ENCODE measurements at regions not wholly inside any gene's neighbourhood (a gene's known extent, or its start where the extent isn't known, plus 50 kb on each side); places are given as distances from the start of the nearest gene placed in this dataset.

DNA sequence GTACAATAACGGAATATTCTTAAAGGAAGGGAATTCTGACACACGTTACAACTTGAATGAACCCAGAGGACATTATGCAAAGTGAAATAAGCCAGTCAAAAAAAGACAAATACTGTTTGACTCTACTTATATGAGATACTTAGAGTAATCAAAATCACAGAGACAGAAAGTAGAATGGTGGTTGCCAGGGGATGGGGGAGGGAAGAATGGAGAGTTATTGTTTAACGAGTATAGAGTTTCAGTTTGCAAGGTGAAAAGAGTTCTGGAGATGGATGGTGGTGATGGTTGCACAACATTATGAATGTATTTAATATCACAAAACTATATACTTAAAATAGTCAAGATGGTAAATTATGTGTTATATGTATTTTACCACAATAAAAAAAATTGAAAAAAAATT, 112.9 kb upstream of the ARHGEF3 start:
- Mint-ChIP-seq H3K27me3 (ENCODE audit: low read depth in 3 of 3) (peaks cover 0 to 1% (median 0%) of the 10 kb centered on the region in 3 donors), H3K4me3 (no peak overlapping the region), H3K4me1 (peaks cover 46% of the 10 kb centered on the region), H3K27ac (no peak overlapping the region), H3K9me3 (peaks cover 0 to 1% (median 0%) of the 10 kb centered on the region in 7 donors), H3K36me3 (peaks cover 0 to 2% of the 10 kb centered on the region in 2 donors)
- Histone ChIP-seq H3K27ac (ENCODE audit: low read depth in 1 of 2, low read length in 2 of 2) (no peak overlapping the region), H3K79me2 (ENCODE audit: insufficient read depth, low read length) (no peaks in the 10 kb centered on the region), H3K4me1 (ENCODE audit: control insufficient read depth in 1 of 2, insufficient read depth in 2 of 2, low read length in 2 of 2) (peaks cover 36 to 42% of the 10 kb centered on the region in 2 donors), H3K27me3 (ENCODE audit: control insufficient read depth in 2 of 2, insufficient read depth in 2 of 2, low read length in 2 of 2) (no peaks in the 10 kb centered on the region), H4K20me1 (ENCODE audit: insufficient read depth, low read length) (no peaks in the 10 kb centered on the region), H2AFZ (ENCODE audit: insufficient read depth, low read depth, low read length, poor library complexity, severe bottlenecking) (no peak overlapping the region), H3K9me3 (replicated peaks in 1 of 2; ENCODE audit: control insufficient read depth in 1 of 2, insufficient read depth in 1 of 2, low read length in 2 of 2) (no peaks in the 10 kb centered on the region), H3K36me3 (replicated peaks in 1 of 2; ENCODE audit: control insufficient read depth in 1 of 2, insufficient read depth in 2 of 2, low read length in 2 of 2) (no peaks in the 10 kb centered on the region), H3K4me3 (replicated peaks in 1 of 3; ENCODE audit: low read depth in 2 of 3, low read length in 3 of 3) (no peak overlapping the region), H3K9ac (ENCODE audit: insufficient read depth, low read length, poor library complexity, severe bottlenecking) (no peak overlapping the region), H3K4me2 (replicated peaks; ENCODE audit: extremely low read depth, low read length, poor library complexity, severe bottlenecking) (no peak overlapping the region)
- no CpG with 5 or more reads among the region's 3 CpGs for WGBS (ENCODE audit: insufficient coverage)
- intact Hi-C loops (cut with micrococcal nuclease): loop anchor here in 1 of 2 donors (10.0 kb wide), 1 partner anchor 50 kb away; no protein-coding TSS in a partner anchor
- TF ChIP-seq, protein P1, sequence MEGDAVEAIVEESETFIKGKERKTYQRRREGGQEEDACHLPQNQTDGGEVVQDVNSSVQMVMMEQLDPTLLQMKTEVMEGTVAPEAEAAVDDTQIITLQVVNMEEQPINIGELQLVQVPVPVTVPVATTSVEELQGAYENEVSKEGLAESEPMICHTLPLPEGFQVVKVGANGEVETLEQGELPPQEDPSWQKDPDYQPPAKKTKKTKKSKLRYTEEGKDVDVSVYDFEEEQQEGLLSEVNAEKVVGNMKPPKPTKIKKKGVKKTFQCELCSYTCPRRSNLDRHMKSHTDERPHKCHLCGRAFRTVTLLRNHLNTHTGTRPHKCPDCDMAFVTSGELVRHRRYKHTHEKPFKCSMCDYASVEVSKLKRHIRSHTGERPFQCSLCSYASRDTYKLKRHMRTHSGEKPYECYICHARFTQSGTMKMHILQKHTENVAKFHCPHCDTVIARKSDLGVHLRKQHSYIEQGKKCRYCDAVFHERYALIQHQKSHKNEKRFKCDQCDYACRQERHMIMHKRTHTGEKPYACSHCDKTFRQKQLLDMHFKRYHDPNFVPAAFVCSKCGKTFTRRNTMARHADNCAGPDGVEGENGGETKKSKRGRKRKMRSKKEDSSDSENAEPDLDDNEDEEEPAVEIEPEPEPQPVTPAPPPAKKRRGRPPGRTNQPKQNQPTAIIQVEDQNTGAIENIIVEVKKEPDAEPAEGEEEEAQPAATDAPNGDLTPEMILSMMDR (IDR thresholded peaks at IDR 0.05): no peak
- DNase-seq: no peak

DNA sequence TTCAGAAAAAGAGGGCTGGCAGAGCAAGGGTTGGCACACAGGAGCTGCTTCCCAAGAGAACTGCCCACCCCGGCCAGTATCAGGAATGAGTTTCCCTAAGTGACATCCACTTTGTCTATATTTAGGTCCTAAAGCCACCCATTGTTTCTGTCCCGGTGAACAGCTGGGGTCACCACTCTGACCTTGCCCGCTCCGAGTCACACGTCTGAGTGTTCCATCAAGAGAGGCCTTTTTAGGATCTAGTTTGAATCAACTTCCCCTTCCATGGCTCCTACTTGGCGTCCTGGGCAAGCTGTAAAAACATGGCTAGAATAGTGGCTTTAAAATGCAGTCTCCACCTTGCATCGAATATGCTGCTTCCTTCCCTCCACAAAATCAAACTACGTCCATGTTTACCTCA, 109.6 kb upstream of the ARHGEF3 start:
- Histone ChIP-seq H3K9me3 (replicated peaks in 1 of 2; ENCODE audit: control insufficient read depth in 1 of 2, insufficient read depth in 1 of 2, low read length in 2 of 2) (no peaks in the 10 kb centered on the region), H3K36me3 (replicated peaks in 1 of 2; ENCODE audit: control insufficient read depth in 1 of 2, insufficient read depth in 2 of 2, low read length in 2 of 2) (no peaks in the 10 kb centered on the region), H3K79me2 (ENCODE audit: insufficient read depth, low read length) (no peaks in the 10 kb centered on the region), H3K4me1 (ENCODE audit: control insufficient read depth in 1 of 2, insufficient read depth in 2 of 2, low read length in 2 of 2) (peaks cover 8 to 9% of the 10 kb centered on the region in 2 donors), H2AFZ (ENCODE audit: insufficient read depth, low read depth, low read length, poor library complexity, severe bottlenecking) (no peak overlapping the region), H3K27ac (ENCODE audit: low read depth in 1 of 2, low read length in 2 of 2) (no peak overlapping the region), H4K20me1 (ENCODE audit: insufficient read depth, low read length) (no peaks in the 10 kb centered on the region), H3K4me3 (replicated peaks in 1 of 3; ENCODE audit: low read depth in 2 of 3, low read length in 3 of 3) (no peak overlapping the region), H3K9ac (ENCODE audit: insufficient read depth, low read length, poor library complexity, severe bottlenecking) (no peak overlapping the region), H3K4me2 (replicated peaks; ENCODE audit: extremely low read depth, low read length, poor library complexity, severe bottlenecking) (no peak overlapping the region), H3K27me3 (ENCODE audit: control insufficient read depth in 2 of 2, insufficient read depth in 2 of 2, low read length in 2 of 2) (no peaks in the 10 kb centered on the region)
- TF ChIP-seq, protein P1 (IDR thresholded peaks at IDR 0.05): no peak
- Mint-ChIP-seq H3K27me3 (ENCODE audit: low read depth in 3 of 3) (peaks cover 0 to 1% (median 0%) of the 10 kb centered on the region in 3 donors), H3K4me3 (no peak overlapping the region), H3K4me1 (peaks cover 14% of the 10 kb centered on the region), H3K36me3 (peaks cover 0 to 2% of the 10 kb centered on the region in 2 donors), H3K9me3 (peaks cover 0 to 1% (median 0%) of the 10 kb centered on the region in 7 donors), H3K27ac (no peak overlapping the region)
- DNase-seq: no peak
- intact Hi-C loops (cut with micrococcal nuclease): loop anchor here in 1 of 2 donors (10.0 kb wide), 1 partner anchor 53 kb away; no protein-coding TSS in a partner anchor
- 53% methylated on average over 4 of the region's 8 CpGs for WGBS (ENCODE audit: insufficient coverage)
